GM12875 (cell line): ENCODE measurements at regions not wholly inside any gene's neighbourhood (a gene's known extent, or its start where the extent isn't known, plus 50 kb on each side); places are given as distances from the start of the nearest gene placed in this dataset.

Experiments used
- H3K4me3 ChIP-seq: one replicate; pipeline ENCODE4 v1.5.1; 2011; ENCODE audit warnings: low read depth, low read length, control low read depth
- TF ChIP-seq, protein P1 (sequence below): IDR thresholded peaks from 2 replicates; pipeline ENCODE4 v1.5.1; 2011; ENCODE audit warnings: low read depth, mild to moderate bottlenecking, control low read depth, inconsistent platforms, low read length, moderate library complexity, borderline replicate concordance; ENCODE audit not compliant: insufficient read depth

DNA sequence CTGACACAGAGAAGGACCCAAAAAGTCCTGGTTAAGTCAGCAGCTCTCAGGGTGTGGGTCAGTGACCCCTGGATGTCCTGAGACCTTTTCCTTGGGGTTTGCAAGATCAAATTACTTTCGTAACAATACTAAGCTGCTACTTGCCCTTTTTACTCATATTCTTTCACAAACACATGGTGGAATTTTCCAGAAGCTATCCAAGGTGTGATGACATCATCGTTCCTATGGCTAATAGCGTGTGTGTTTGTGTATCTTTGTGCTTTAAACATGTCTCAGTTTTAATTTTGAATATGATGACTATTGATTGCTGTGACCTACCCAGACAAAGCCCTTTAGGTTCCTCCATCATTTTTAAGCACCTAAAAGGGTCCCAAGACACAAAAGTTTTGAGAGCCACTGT lies 176.2 kb downstream of the PHETA1 start:
- TF ChIP-seq, protein P1, sequence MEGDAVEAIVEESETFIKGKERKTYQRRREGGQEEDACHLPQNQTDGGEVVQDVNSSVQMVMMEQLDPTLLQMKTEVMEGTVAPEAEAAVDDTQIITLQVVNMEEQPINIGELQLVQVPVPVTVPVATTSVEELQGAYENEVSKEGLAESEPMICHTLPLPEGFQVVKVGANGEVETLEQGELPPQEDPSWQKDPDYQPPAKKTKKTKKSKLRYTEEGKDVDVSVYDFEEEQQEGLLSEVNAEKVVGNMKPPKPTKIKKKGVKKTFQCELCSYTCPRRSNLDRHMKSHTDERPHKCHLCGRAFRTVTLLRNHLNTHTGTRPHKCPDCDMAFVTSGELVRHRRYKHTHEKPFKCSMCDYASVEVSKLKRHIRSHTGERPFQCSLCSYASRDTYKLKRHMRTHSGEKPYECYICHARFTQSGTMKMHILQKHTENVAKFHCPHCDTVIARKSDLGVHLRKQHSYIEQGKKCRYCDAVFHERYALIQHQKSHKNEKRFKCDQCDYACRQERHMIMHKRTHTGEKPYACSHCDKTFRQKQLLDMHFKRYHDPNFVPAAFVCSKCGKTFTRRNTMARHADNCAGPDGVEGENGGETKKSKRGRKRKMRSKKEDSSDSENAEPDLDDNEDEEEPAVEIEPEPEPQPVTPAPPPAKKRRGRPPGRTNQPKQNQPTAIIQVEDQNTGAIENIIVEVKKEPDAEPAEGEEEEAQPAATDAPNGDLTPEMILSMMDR, result no peak

DNA sequence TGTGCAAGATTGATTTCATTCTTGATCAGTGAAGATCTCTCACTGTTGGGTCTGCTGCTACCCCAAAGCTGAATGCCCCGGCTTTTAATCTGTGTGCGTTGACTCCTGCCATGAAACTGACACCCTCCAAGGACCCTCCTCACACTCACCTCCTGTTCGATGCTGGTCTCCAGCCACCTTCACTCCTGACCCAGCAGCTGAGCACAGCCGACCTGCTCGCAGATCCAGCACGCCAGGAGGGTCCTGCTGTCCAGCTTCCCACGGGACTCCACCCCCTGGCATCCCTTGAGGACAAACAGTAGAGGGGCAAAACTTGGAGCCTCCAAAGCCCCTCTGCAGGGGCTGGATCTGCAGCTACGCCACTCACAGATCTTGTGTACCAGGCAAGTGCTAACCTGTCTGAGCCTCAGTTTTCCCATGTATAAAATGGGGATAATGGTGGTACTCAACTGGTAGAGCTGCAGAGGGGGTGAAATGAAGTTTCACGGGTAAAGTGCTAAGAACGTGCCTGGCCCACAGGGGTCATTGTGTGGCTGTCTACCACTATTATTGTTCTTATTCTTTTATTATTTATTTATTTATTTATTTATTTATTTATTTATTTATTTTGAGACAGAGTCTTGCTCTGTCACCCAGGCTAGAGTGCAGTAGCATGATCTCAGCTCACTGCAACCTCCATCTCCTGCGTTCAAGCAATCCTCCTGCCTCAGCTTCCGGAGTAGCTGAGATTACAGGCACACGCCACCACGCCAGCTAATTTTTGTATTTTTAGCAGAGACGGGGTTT lies 178.0 kb downstream of the PHETA1 start:
- TF ChIP-seq, protein P1, result no peak
- H3K4me3 ChIP-seq, result no peak overlapping the region

More for the DNA sequence above, 176.2 kb downstream of the PHETA1 start:
- no peak overlapping the region for H3K4me3 ChIP-seq

DNA sequence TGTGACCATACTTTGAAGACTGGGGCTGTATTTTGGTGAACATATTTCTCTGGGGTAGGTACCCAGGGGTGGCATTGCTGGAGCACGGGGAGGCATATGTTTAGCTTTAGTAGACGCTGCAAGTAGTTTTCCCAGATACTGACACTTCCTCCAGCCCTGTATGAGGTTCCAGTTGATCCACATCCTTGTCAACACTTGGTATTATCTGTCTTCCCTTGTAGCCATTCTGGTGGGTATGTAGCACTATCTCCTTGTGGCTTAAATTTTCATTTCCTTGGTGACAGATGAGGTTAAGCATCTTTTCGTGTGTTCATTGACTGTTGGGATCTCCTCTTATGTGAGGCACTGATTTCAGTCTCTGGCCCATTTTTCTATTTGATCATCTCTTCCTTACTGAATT lies 179.1 kb downstream of the PHETA1 start:
- TF ChIP-seq, protein P1, result no peak
- no peak overlapping the region for H3K4me3 ChIP-seq

DNA sequence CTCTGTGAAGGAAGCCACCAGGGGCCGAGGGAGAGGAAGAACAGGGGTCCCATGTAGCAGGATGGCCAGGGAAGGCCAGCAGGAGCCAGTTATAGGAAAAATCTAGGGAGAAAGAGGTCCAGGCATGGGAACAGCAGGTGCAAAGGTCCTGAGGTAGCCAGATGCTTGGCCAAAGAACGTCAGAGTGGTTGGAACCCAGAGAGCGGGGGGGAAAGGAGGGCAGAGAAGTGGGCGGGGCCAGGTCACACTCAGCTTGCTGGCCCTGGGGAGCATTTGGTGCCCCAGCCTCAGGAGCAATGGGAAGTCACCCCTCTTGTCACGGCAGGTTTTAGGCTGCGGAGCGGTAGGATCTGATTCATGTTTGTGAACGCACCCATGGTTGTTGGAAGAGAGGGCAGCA lies 180.5 kb downstream of the PHETA1 start:
- TF ChIP-seq, protein P1, result no peak
- H3K4me3 ChIP-seq, result no peak overlapping the region

DNA sequence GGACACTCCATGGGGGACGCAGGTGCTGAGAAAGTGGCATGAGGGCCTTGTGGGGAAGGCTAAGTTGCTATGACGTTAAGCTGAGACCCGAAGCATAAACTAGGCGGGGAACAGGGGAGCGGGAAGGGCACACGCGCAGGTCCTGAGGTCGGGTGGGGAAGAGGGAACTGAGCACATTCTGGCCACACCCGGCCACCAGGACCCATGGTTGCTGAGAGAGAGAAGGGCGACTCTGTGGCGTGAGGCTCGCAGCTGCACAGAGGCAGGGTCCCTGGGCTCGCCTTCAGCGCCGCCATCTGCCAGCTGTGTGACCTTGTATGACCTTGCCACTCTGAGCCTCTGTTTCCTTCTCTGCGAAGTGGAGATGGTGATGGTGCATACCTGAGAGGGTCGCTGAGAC lies 182.5 kb downstream of the PHETA1 start:
- TF ChIP-seq, protein P1, result no peak
- no peak overlapping the region for H3K4me3 ChIP-seq

DNA sequence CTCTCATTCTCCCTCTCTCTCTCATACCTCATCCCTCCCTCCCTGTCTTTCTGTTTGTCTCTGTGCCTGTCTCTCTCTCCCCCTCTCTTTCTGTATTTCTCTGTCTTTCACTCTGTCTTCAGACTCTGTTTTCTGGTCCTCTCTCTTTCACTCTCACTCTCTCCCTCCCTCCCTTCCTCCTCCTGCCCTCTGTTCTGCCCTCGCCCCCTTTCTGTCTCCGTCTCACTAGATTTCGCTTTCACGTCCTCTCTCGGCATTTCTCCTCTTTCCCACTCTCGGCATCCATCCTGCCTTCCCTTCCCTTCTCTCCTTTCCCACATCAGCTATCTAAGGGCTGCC lies 183.0 kb downstream of the PHETA1 start:
- TF ChIP-seq, protein P1, result no peak
- no peak overlapping the region for H3K4me3 ChIP-seq

DNA sequence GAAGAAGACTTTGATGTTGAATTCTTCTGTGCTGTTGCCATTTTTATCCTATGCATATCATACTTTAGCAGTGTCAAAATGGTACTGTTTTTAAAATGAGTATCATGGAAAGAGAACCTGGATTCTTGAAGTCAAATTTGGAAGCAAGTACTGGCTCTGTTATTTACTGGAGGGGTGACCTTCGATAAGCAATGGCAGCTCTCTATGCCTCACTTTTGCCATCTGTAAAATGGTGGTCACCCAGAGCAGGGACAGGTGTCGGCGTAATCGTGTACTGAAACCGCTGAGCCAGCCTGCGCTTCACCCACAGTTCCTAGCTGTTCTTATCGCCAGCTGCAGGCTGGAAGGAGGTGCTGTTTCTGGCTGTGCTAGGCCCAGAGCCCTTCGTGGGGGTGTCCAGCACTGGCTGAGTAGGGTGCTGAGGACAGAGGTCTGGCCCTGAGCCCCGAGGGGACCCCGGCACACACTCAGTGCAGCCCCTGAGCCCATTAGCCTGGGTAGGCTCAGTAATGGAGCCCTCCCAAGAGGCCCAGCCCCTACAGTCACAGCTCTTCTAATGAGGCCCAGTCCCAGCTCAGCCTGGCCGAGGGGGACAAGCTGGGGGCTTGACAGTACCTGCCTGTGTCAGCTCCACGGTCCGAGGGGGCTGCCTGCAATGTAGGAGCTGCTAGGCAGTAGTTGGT lies 183.5 kb downstream of the PHETA1 start:
- TF ChIP-seq, protein P1, result no peak
- no peak overlapping the region for H3K4me3 ChIP-seq
